IMR-90 (cell line): ENCODE measurements at regions not wholly inside any gene's neighbourhood (a gene's known extent, or its start where the extent isn't known, plus 50 kb on each side); places are given as distances from the start of the nearest gene placed in this dataset.

Experiments
- ATAC-seq: fragments of 200-7000 bp; cut with Tn5 transposase; 2 replicates; pipeline ENCODE4 v1.9.1; 2020; ENCODE audit warnings: low read depth, mild to moderate bottlenecking, moderate library complexity
- BruUV-seq: library from RNA; stranded (reverse); fragments of 400-500 nt; replicated peaks from 2 replicates; lab custom pipeline; 2021; lab: Mats Ljungman, UMichigan
- CTCF ChIA-PET: fragments of 300-600 bp; formaldehyde crosslinking; extraction: SDS; loops from one replicate; lab custom pipeline; 2021; ENCODE audit warnings: antibody characterized with exemption; lab: Yijun Ruan, JAX
- POLR2A ChIA-PET: fragments of 300-600 bp; sonication (Branson Sonifier 250); formaldehyde crosslinking; loops from one replicate; lab custom pipeline; 2022; ENCODE audit warnings: antibody characterized with exemption; ENCODE audit not compliant: unreplicated experiment; lab: Charles Lee
- DNase-seq: peaks from one replicate; pipeline ENCODE4 v3.0.0; 2013
- H2AFZ ChIP-seq: replicated peaks from 2 replicates; pipeline ENCODE3; 2013; ENCODE audit warnings: low read length, mild to moderate bottlenecking; ENCODE audit not compliant: poor library complexity
- H2AK5ac ChIP-seq: 2 replicates; pipeline ENCODE4 v1.6.1; 2013; ENCODE audit warnings: low read depth, low read length, inconsistent platforms
- H2AK9ac ChIP-seq: replicated peaks from 2 replicates; pipeline ENCODE3; 2013; ENCODE audit warnings: mild to moderate bottlenecking, low read depth, low read length, moderate library complexity; ENCODE audit not compliant: poor library complexity
- H2BK120ac ChIP-seq: 2 replicates; pipeline ENCODE4 v1.6.1; 2013; ENCODE audit warnings: low read depth, low read length, inconsistent platforms
- H2BK15ac ChIP-seq: 3 replicates; pipeline ENCODE4 v1.6.1; 2013; ENCODE audit warnings: low read depth, low read length, inconsistent platforms
- H2BK20ac ChIP-seq: 2 replicates; pipeline ENCODE4 v1.6.1; 2013; ENCODE audit warnings: low read depth, mild to moderate bottlenecking, inconsistent platforms, low read length, moderate library complexity
- H2BK5ac ChIP-seq: 2 replicates; pipeline ENCODE4 v1.6.1; 2013; ENCODE audit warnings: mild to moderate bottlenecking, low read depth, low read length, inconsistent platforms; ENCODE audit not compliant: poor library complexity, severe bottlenecking
- H3K14ac ChIP-seq: replicated peaks from 2 replicates; pipeline ENCODE4 v1.6.1; 2013; ENCODE audit warnings: low read depth, low read length, inconsistent platforms
- H3K18ac ChIP-seq: 2 replicates; pipeline ENCODE4 v1.6.1; 2013; ENCODE audit warnings: low read depth, low read length, control low read depth
- H3K23ac ChIP-seq: 2 replicates; pipeline ENCODE4 v1.6.1; 2013; ENCODE audit warnings: low read depth, low read length, inconsistent platforms
- H3K27ac ChIP-seq: 2 replicates; pipeline ENCODE4 v1.5.1; 2013; ENCODE audit warnings: mild to moderate bottlenecking, control low read depth, low read length; ENCODE audit not compliant: insufficient read depth
- H3K27me3 ChIP-seq: 2 replicates; pipeline ENCODE4 v1.6.1; 2013; ENCODE audit warnings: low read length; ENCODE audit not compliant: control insufficient read depth, insufficient read depth
- H3K36me3 ChIP-seq: 2 replicates; pipeline ENCODE4 v1.6.1; 2013; ENCODE audit warnings: low read length, mixed read lengths; ENCODE audit not compliant: control insufficient read depth, insufficient read depth
- H3K4ac ChIP-seq: 2 replicates; pipeline ENCODE4 v1.6.1; 2013; ENCODE audit warnings: low read depth, low read length, inconsistent platforms
- H3K4me1 ChIP-seq: 2 replicates; pipeline ENCODE4 v1.6.1; 2013; ENCODE audit warnings: low read length, mixed read lengths; ENCODE audit not compliant: control insufficient read depth, insufficient read depth
- H3K4me2 ChIP-seq: 2 replicates; pipeline ENCODE4 v1.6.1; 2013; ENCODE audit warnings: low read depth, mild to moderate bottlenecking, control low read depth, low read length, moderate library complexity
- H3K4me3 ChIP-seq: 2 replicates; pipeline ENCODE4 v1.5.1; 2013; ENCODE audit warnings: low read depth, mild to moderate bottlenecking, control low read depth, low read length, moderate library complexity; ENCODE audit not compliant: insufficient read depth
- H3K56ac ChIP-seq: 2 replicates; pipeline ENCODE4 v1.6.1; 2013; ENCODE audit warnings: low read length, inconsistent platforms; ENCODE audit not compliant: insufficient read depth; ENCODE audit errors: extremely low read depth
- H3K79me1 ChIP-seq, 2 experiments: 2 replicates each; pipeline ENCODE4 v1.6.1; 2013; ENCODE audit warnings: low read length in 2 of 2, inconsistent platforms in 1 of 2, low read depth in 1 of 2
- H3K9ac ChIP-seq: 2 replicates; pipeline ENCODE4 v1.6.1; 2013; ENCODE audit warnings: low read depth, low read length, control low read depth
- H3K9me1 ChIP-seq: 2 replicates; pipeline ENCODE4 v1.6.1; 2013; ENCODE audit warnings: low read length, inconsistent platforms; ENCODE audit not compliant: insufficient read depth
- H3K9me3 ChIP-seq: 2 replicates; pipeline ENCODE4 v1.6.1; 2013; ENCODE audit warnings: low read length; ENCODE audit not compliant: control insufficient read depth, insufficient read depth
- H4K20me1 ChIP-seq: 2 replicates; pipeline ENCODE4 v1.6.1; 2013; ENCODE audit warnings: low read length, inconsistent platforms; ENCODE audit not compliant: insufficient read depth
- H4K5ac ChIP-seq: 2 replicates; pipeline ENCODE4 v1.6.1; 2013; ENCODE audit warnings: mild to moderate bottlenecking, low read depth, low read length, control low read depth
- H4K8ac ChIP-seq, 2 experiments: 2 replicates each; pipeline ENCODE4 v1.6.1; 2013; ENCODE audit warnings: low read depth in 2 of 2, low read length in 2 of 2, control low read depth in 1 of 2, inconsistent platforms in 1 of 2
- H4K91ac ChIP-seq: 2 replicates; pipeline ENCODE4 v1.6.1; 2013; ENCODE audit warnings: low read depth, low read length, inconsistent platforms; ENCODE audit not compliant: insufficient read depth
- BHLHE40 ChIP-seq: fragments of 150-350 bp; IDR thresholded peaks from 2 replicates; pipeline ENCODE4 v1.6.1; 2016; ENCODE audit warnings: mild to moderate bottlenecking, low read depth, low read length
- CEBPB ChIP-seq: IDR thresholded peaks from 2 replicates; pipeline ENCODE4 v1.6.1; 2012; ENCODE audit warnings: low read depth, low read length, improper control_type of control experiment
- CHD1 ChIP-seq: IDR thresholded peaks from 2 replicates; pipeline ENCODE4 v1.6.1; 2012; ENCODE audit warnings: low read depth, low read length, improper control_type of control experiment
- CTCF ChIP-seq: conservative IDR thresholded peaks from 2 replicates; pipeline ENCODE4 v1.5.1; 2012; ENCODE audit warnings: mild to moderate bottlenecking, low read depth, low read length, improper control_type of control experiment
- FOS ChIP-seq: fragments of 150-350 bp; IDR thresholded peaks from 2 replicates; pipeline ENCODE4 v1.6.1; 2016; ENCODE audit warnings: low read depth, low read length
- MAFK ChIP-seq: IDR thresholded peaks from 2 replicates; pipeline ENCODE4 v1.6.1; 2012; ENCODE audit warnings: low read depth, low read length, improper control_type of control experiment
- MAZ ChIP-seq: IDR thresholded peaks from 2 replicates; pipeline ENCODE4 v1.6.1; 2012; ENCODE audit warnings: low read depth, mild to moderate bottlenecking, low read length, improper control_type of control experiment, moderate library complexity, borderline replicate concordance
- MXI1 ChIP-seq: IDR thresholded peaks from 2 replicates; pipeline ENCODE4 v1.6.1; 2012; ENCODE audit warnings: low read depth, mild to moderate bottlenecking, low read length, moderate library complexity, borderline replicate concordance
- NFE2L2 ChIP-seq: fragments of 150-350 bp; IDR thresholded peaks from 2 replicates; pipeline ENCODE4 v1.6.1; 2016; ENCODE audit warnings: low read depth, mild to moderate bottlenecking, low read length
- POLR2A ChIP-seq: IDR thresholded peaks from 2 replicates; pipeline ENCODE4 v1.6.1; 2012; ENCODE audit warnings: mild to moderate bottlenecking, low read depth, low read length
- RAD21 ChIP-seq: IDR thresholded peaks from 2 replicates; pipeline ENCODE4 v1.6.1; 2012; ENCODE audit warnings: low read length, improper control_type of control experiment
- RCOR1 ChIP-seq: IDR thresholded peaks from 2 replicates; pipeline ENCODE4 v1.6.1; 2012; ENCODE audit warnings: mild to moderate bottlenecking, low read length, improper control_type of control experiment; ENCODE audit not compliant: insufficient replicate concordance
- RFX5 ChIP-seq: IDR thresholded peaks from 2 replicates; pipeline ENCODE4 v1.8.0; 2012; ENCODE audit warnings: low read depth, mild to moderate bottlenecking, low read length, moderate library complexity
- SMC3 ChIP-seq: fragments of 150-350 bp; IDR thresholded peaks from 2 replicates; pipeline ENCODE4 v1.6.1; 2016; ENCODE audit warnings: low read depth, mild to moderate bottlenecking, antibody characterized with exemption, low read length, moderate library complexity
- WGBS, 2 experiments: methylation state at CpG; one replicate each; pipeline versions ENCODE4 v1.1.5 to v1.1.7; 2013; ENCODE audit warnings: missing lambda C conversion rate in 2 of 2; ENCODE audit not compliant: insufficient read length in 1 of 2; ENCODE audit errors: extremely low coverage in 2 of 2; 5-methylcytosine and 5-hydroxymethylcytosine counted together
- dilution Hi-C: fragments of 300-500 bp; cut with HindIII; formaldehyde crosslinking; loops from one replicate; pipeline ENCODE4 v1.14.3; 2018; ENCODE audit warnings: low sequenced_read_pairs; ENCODE audit not compliant: unreplicated experiment
- in situ Hi-C: fragments of 300-500 bp; cut with MboI; formaldehyde crosslinking; loops from 3 replicates; pipeline ENCODE4 v1.14.3; 2019; ENCODE audit warnings: low sequenced_read_pairs, inconsistent platforms, mixed read lengths
- intact Hi-C: fragments of 100-400 bp; cut with micrococcal nuclease; formaldehyde crosslinking; loops from 2 replicates; pipeline ENCODE4 v1.10.0; 2022
- TF ChIP-seq, protein P1 (sequence below): fragments of 150-350 bp; IDR thresholded peaks from 2 replicates; pipeline ENCODE4 v1.6.1; 2017; ENCODE audit warnings: mild to moderate bottlenecking, antibody characterized with exemption, low read length, low read depth
- TF ChIP-seq, protein P2 (sequence below): fragments of 150-350 bp; IDR thresholded peaks from 2 replicates; pipeline ENCODE4 v1.6.1; 2016; ENCODE audit warnings: low read depth, mild to moderate bottlenecking, low read length, moderate library complexity, borderline replicate concordance

DNA sequence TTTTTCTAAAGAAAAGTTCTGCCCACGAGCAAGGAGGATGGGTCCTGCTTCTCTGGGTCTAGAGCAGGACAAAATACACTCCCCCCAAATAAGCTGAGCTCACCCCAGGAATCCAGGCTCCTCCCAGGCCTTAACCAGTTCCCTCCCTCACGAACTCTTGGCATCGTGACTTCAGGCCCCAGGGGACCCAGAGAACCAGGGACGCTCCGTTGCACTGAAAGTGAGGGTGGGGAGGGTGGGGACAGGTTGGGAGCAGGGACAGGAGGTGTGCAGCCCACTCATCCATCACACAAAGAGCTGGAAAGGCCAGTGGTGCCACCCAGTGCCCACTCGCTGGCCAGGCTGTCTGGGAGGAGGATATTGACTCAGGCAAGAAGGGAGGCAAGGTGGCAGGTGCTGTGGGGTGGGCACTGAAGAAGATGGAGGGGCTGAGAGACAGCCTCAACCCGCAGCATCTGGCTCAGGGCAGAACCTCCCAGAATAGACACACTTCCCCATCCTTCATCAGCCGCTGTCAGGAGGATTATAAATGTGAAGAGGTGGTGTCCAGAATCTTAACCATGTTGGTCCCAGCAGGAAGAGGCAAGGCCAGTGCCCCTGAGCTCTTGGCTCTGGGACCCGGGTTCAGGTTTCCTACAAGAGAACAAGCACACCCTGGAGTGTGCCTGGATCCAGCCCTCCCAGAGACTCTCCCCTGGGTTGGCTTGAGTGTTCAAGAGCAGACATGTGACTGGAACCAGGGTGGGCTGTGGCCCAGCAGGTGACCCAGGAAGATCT, 67.9 kb upstream of the RPL38 start:
- no peak overlapping the region for H2BK15ac ChIP-seq
- H3K14ac ChIP-seq: no peak overlapping the region
- no peak overlapping the region for H3K27ac ChIP-seq
- no peak overlapping the region for H2AFZ ChIP-seq
- H4K91ac ChIP-seq: no peak overlapping the region
- H2BK5ac ChIP-seq: no peak overlapping the region
- no peak overlapping the region for H2AK9ac ChIP-seq
- TF ChIP-seq, protein P1, sequence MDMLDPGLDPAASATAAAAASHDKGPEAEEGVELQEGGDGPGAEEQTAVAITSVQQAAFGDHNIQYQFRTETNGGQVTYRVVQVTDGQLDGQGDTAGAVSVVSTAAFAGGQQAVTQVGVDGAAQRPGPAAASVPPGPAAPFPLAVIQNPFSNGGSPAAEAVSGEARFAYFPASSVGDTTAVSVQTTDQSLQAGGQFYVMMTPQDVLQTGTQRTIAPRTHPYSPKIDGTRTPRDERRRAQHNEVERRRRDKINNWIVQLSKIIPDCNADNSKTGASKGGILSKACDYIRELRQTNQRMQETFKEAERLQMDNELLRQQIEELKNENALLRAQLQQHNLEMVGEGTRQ: no peak
- TF ChIP-seq CEBPB (no peak), BHLHE40 (no peak), MXI1 (no peak), RCOR1 (no peak), CTCF (no peak), RAD21 (no peak), MAFK (no peak), SMC3 (no peak), POLR2A (no peak), FOS (no peak), RFX5 (no peak), MAZ (no peak), CHD1 (no peak), NFE2L2 (no peak)
- TF ChIP-seq, protein P2, sequence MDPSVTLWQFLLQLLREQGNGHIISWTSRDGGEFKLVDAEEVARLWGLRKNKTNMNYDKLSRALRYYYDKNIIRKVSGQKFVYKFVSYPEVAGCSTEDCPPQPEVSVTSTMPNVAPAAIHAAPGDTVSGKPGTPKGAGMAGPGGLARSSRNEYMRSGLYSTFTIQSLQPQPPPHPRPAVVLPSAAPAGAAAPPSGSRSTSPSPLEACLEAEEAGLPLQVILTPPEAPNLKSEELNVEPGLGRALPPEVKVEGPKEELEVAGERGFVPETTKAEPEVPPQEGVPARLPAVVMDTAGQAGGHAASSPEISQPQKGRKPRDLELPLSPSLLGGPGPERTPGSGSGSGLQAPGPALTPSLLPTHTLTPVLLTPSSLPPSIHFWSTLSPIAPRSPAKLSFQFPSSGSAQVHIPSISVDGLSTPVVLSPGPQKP: no peak
- no peak for DNase-seq
- no peak overlapping the region for H3K4me3 ChIP-seq
- in situ Hi-C loops (no loop called here), intact Hi-C loops (no loop called here), dilution Hi-C loops (no loop called here)
- H3K4me1 ChIP-seq: no peaks in the 10 kb centered on the region
- peaks cover 18% of the 10 kb centered on the region for H3K9me3 ChIP-seq
- H3K23ac ChIP-seq: no peak overlapping the region
- H2AK5ac ChIP-seq: no peak overlapping the region
- no peak overlapping the region for H3K56ac ChIP-seq
- 40% methylated on average over 1 of the region's 9 CpGs; no CpG with 5 or more reads in 1 of the 2 experiments for WGBS, 2 experiments
- H3K27me3 ChIP-seq: no peaks in the 10 kb centered on the region
- no peaks in the 10 kb centered on the region for H3K36me3 ChIP-seq
- no peaks in the 10 kb centered on the region for H3K9me1 ChIP-seq
- H2BK120ac ChIP-seq: no peak overlapping the region
- no peak overlapping the region for H3K9ac ChIP-seq
- H3K4ac ChIP-seq: no peak overlapping the region
- no peak overlapping the region for H3K4me2 ChIP-seq
- no peak overlapping the region for H3K18ac ChIP-seq
- no peak for ATAC-seq
- no peak overlapping the region for H4K5ac ChIP-seq
- ChIA-PET CTCF (interaction anchor here (0.6 kb wide), 1 partner anchor 9 kb away, joined by 6 read pairs; no protein-coding TSS in a partner anchor), POLR2A (no interaction called here)
- H2BK20ac ChIP-seq: no peak overlapping the region
- no peaks in the 10 kb centered on the region for H3K79me1 ChIP-seq
- no peak overlapping the region for H4K8ac ChIP-seq
- H4K20me1 ChIP-seq: no peaks in the 10 kb centered on the region
- BruUV-seq: no TSS peak
